ENCODE measurements at regions not wholly inside any gene's neighbourhood (a gene's known extent, or its start where the extent isn't known, plus 50 kb on each side); places are given as distances from the start of the nearest gene placed in this dataset.

DNA sequence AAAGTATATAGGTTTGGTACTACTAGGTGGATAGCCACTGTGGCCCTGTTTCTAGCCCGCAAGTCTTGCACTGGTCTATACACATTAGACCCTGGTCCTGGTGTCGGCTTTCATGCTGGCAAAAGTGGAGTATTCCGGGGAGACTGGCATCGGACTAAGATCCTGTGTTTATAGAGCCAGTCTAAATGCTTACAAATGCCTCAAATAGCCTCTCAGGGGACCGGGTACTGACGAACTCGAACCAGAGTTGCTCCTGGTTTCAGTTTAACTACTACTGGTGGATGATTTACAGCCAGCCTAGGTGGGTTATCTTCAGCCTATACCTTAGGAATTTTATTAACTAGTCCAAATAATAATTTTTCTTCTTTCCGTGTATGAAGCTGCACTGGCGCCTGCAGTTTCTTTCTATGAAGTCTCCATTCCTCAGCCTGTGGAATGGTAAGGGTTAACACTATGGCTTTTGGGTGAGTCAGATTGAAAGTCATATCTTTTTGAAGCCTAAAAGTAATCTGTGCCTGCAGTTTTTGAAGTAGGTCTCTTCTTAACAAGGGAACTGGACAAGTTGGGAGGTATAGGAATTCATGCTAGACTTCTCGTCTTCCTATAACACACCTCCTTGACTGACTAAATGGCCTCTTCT lies 51.3 kb downstream of the OR10H4 start:
- TF ChIP-seq, protein P1, sequence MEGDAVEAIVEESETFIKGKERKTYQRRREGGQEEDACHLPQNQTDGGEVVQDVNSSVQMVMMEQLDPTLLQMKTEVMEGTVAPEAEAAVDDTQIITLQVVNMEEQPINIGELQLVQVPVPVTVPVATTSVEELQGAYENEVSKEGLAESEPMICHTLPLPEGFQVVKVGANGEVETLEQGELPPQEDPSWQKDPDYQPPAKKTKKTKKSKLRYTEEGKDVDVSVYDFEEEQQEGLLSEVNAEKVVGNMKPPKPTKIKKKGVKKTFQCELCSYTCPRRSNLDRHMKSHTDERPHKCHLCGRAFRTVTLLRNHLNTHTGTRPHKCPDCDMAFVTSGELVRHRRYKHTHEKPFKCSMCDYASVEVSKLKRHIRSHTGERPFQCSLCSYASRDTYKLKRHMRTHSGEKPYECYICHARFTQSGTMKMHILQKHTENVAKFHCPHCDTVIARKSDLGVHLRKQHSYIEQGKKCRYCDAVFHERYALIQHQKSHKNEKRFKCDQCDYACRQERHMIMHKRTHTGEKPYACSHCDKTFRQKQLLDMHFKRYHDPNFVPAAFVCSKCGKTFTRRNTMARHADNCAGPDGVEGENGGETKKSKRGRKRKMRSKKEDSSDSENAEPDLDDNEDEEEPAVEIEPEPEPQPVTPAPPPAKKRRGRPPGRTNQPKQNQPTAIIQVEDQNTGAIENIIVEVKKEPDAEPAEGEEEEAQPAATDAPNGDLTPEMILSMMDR (conservative IDR thresholded peaks at IDR 0.05 in 1 of 2, IDR thresholded peaks at IDR 0.05 in 1 of 2; ENCODE audit: low read depth in 1 of 2, low read length in 2 of 2): no peak
- no peak for TF ChIP-seq EZH2 (IDR thresholded peaks at IDR 0.05; ENCODE audit: low read length, missing control alignments)
